HepG2 (cell line): ENCODE measurements at regions not wholly inside any gene's neighbourhood (a gene's known extent, or its start where the extent isn't known, plus 50 kb on each side); places are given as distances from the start of the nearest gene placed in this dataset.

Experiments used
- ATAC-seq: fragments of 200-7000 bp; cut with Tn5 transposase; 3 replicates; pipeline ENCODE4 v1.9.1; 2020; ENCODE audit warnings: mild to moderate bottlenecking, moderate library complexity
- BruUV-seq: library from RNA; stranded (reverse); fragments of 400-500 nt; replicated peaks from 2 replicates; lab custom pipeline; 2021; lab: Mats Ljungman, UMichigan
- CTCF ChIA-PET: fragments of 300-600 bp; formaldehyde crosslinking; extraction: SDS; loops from one replicate; lab custom pipeline; 2021; ENCODE audit warnings: low total read pairs, inconsistent platforms, low intra/inter-chr PET ratio; lab: Yijun Ruan, JAX
- POLR2A ChIA-PET: fragments of 350-600 bp; sonication (Branson Sonifier 250); formaldehyde crosslinking; loops from one replicate; lab custom pipeline; 2020; ENCODE audit warnings: antibody characterized with exemption, inconsistent platforms; lab: Yijun Ruan, JAX
- DNase-seq: peaks from one replicate; pipeline ENCODE4 v3.0.0-alpha.2; 2015; ENCODE audit warnings: low spot score
- FAIRE-seq: peaks from 3 replicates; lab custom pipeline; 2011; peaks lifted over from hg19 to GRCh38; lab: Jason Lieb, UNC
- H2AFZ ChIP-seq: one replicate; pipeline ENCODE4 v1.6.1; 2011; ENCODE audit warnings: low read length, inconsistent platforms
- H3K27ac ChIP-seq: fragments of 300-600 bp; 3 replicates; pipeline ENCODE4 v1.8.0; 2011; ENCODE audit warnings: mixed run types, mild to moderate bottlenecking, mixed read lengths, low read length, inconsistent platforms; ENCODE audit not compliant: insufficient read depth; ENCODE audit errors: extremely low read length
- H3K27me3 ChIP-seq, 2 experiments: fragments of 200-600 bp in 1 of 2; 2 replicates in 1 of 2; 3 replicates in 1 of 2; pipeline versions ENCODE4 v1.6.0 to v1.8.0; 2011; ENCODE audit warnings: low read length in 2 of 2, mild to moderate bottlenecking in 2 of 2, moderate library complexity in 2 of 2, inconsistent platforms in 1 of 2; ENCODE audit not compliant: insufficient read depth in 2 of 2, control insufficient read depth in 1 of 2
- H3K36me3 ChIP-seq, 2 experiments: fragments of 200-600 bp in 1 of 2; replicated peaks in 1 of 2; 2 replicates in 1 of 2; 3 replicates in 1 of 2; pipeline versions ENCODE4 v1.5.1 to v1.8.0; 2011; ENCODE audit warnings: low read length in 2 of 2, inconsistent platforms in 1 of 2; ENCODE audit not compliant: insufficient read depth in 2 of 2, control insufficient read depth in 1 of 2
- H3K4me1 ChIP-seq: 2 replicates; pipeline ENCODE4 v1.5.1; 2012; ENCODE audit warnings: low read length, inconsistent platforms; ENCODE audit not compliant: insufficient read depth
- H3K4me2 ChIP-seq: 2 replicates; pipeline ENCODE4 v1.6.0; 2011; ENCODE audit warnings: low read depth, low read length, inconsistent platforms
- H3K4me3 ChIP-seq, 3 experiments: fragments of 200-600 bp in 1 of 3; sonication (generic), shearing (Covaris generic) in 1 of 3; replicated peaks in 1 of 3; 2 replicates each; pipeline ENCODE4 v1.5.1; 2011 to 2016; ENCODE audit warnings: low read length in 3 of 3, inconsistent platforms in 2 of 3, low read depth in 2 of 3, mild to moderate bottlenecking in 2 of 3, control low read depth in 1 of 3, mixed read lengths in 1 of 3; ENCODE audit not compliant: insufficient read depth in 1 of 3
- H3K79me2 ChIP-seq: one replicate; pipeline ENCODE4 v1.6.1; 2011; ENCODE audit warnings: low read length, inconsistent platforms; ENCODE audit not compliant: insufficient read depth
- H3K9ac ChIP-seq: 2 replicates; pipeline ENCODE4 v1.6.0; 2011; ENCODE audit warnings: mild to moderate bottlenecking, low read depth, low read length, inconsistent platforms; ENCODE audit not compliant: insufficient read depth
- H3K9me3 ChIP-seq: 2 replicates; pipeline ENCODE4 v1.5.1; 2012; ENCODE audit warnings: mild to moderate bottlenecking, low read length
- H4K20me1 ChIP-seq: 2 replicates; pipeline ENCODE4 v1.6.0; 2011; ENCODE audit warnings: inconsistent platforms, mild to moderate bottlenecking, low read length, moderate library complexity; ENCODE audit not compliant: insufficient read depth
- WGBS: methylation state at CpG from one replicate; pipeline ENCODE4 v1.1.6; 2017; ENCODE audit warnings: low lambda C conversion rate; 5-methylcytosine and 5-hydroxymethylcytosine counted together
- in situ Hi-C: cut with HindIII; loops from 2 replicates; pipeline ENCODE4 v1.10.0; 2017; ENCODE audit warnings: low pct_unique_long_range_greater_than_20kb; ENCODE audit not compliant: extremely low pct_ligation_motif_present
- intact Hi-C: fragments of 100-400 bp; cut with micrococcal nuclease; formaldehyde crosslinking; loops from one replicate; pipeline ENCODE4 v1.10.0; 2022; ENCODE audit not compliant: unreplicated experiment
- TF ChIP-seq, protein P1 (sequence below): sonication (generic); formaldehyde crosslinking; IDR thresholded peaks from 2 replicates; pipeline ENCODE4 v1.8.1; 2023; ENCODE audit warnings: mild to moderate bottlenecking, missing genetic modification reagents
- TF ChIP-seq, protein P2 (sequence below): sonication (generic); formaldehyde crosslinking; conservative IDR thresholded peaks from 2 replicates; pipeline ENCODE4 v1.8.0; 2022; ENCODE audit warnings: low read depth, missing genetic modification reagents

DNA sequence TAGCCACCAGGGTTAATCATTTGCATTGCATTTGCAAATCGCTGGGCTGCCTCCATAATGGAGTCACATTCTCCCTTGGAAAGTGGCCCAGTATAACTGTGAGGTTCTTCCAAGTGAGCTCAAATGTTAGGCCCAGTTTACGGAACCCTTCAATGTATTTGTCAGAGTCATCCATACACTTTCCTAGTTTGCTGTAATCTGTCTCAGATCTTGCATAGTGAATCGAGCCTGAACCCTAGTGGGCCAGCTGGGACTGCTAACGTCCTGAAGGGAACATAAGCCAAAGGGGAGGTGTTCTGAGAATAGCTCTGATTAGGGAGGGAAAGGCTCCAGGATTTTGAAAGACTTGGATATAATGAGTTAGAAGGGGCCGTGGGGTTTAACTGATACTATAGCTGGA is 406.3 kb downstream of the SLC6A15 start:
- Histone ChIP-seq H3K36me3 (no peaks in the 10 kb centered on the region), H3K4me3 (no peak overlapping the region), H3K27ac (no peak overlapping the region), H2AFZ (no peak overlapping the region), H3K4me2 (no peak overlapping the region), H3K4me1 (no peaks in the 10 kb centered on the region), H3K9ac (no peak overlapping the region), H3K9me3 (no peaks in the 10 kb centered on the region), H3K27me3 (no peaks in the 10 kb centered on the region), H3K79me2 (no peaks in the 10 kb centered on the region), H4K20me1 (no peaks in the 10 kb centered on the region)
- in situ Hi-C loops (loop anchor here (5.0 to 25.0 kb wide), 2 partner anchors 1819 to 1969 kb away; partner anchors contain the start of gene TMTC2), intact Hi-C loops (no loop called here)
- ChIA-PET CTCF (no interaction called here), POLR2A (no interaction called here)
- FAIRE-seq, result no peak
- no TSS peak for BruUV-seq
- WGBS, result 10% methylated on average over 5 of the region's 5 CpGs
- no peak for ATAC-seq
- no peak for DNase-seq
- TF ChIP-seq, protein P1, sequence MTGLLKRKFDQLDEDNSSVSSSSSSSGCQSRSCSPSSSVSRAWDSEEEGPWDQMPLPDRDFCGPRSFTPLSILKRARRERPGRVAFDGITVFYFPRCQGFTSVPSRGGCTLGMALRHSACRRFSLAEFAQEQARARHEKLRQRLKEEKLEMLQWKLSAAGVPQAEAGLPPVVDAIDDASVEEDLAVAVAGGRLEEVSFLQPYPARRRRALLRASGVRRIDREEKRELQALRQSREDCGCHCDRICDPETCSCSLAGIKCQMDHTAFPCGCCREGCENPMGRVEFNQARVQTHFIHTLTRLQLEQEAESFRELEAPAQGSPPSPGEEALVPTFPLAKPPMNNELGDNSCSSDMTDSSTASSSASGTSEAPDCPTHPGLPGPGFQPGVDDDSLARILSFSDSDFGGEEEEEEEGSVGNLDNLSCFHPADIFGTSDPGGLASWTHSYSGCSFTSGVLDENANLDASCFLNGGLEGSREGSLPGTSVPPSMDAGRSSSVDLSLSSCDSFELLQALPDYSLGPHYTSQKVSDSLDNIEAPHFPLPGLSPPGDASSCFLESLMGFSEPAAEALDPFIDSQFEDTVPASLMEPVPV (CRISPR knock-in tag), result no peak
- TF ChIP-seq, protein P2, sequence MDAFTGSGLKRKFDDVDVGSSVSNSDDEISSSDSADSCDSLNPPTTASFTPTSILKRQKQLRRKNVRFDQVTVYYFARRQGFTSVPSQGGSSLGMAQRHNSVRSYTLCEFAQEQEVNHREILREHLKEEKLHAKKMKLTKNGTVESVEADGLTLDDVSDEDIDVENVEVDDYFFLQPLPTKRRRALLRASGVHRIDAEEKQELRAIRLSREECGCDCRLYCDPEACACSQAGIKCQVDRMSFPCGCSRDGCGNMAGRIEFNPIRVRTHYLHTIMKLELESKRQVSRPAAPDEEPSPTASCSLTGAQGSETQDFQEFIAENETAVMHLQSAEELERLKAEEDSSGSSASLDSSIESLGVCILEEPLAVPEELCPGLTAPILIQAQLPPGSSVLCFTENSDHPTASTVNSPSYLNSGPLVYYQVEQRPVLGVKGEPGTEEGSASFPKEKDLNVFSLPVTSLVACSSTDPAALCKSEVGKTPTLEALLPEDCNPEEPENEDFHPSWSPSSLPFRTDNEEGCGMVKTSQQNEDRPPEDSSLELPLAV (CRISPR knock-in tag), result no peak
